Caco-2 (cell line): ENCODE measurements at regions not wholly inside any gene's neighbourhood (a gene's known extent, or its start where the extent isn't known, plus 50 kb on each side); places are given as distances from the start of the nearest gene placed in this dataset.
"Not testable (repeated sequence)": the region's sequence is repeated elsewhere in the genome, so short reads cannot be mapped to it uniquely, and the experiment has no call there.

ENCODE experiments used
- BruUV-seq: library from RNA; stranded (reverse); fragments of 400-500 nt; replicated peaks from 2 replicates; lab custom pipeline; 2021; lab: Mats Ljungman, UMichigan
- CTCF ChIA-PET: fragments of 300-600 bp; sonication (Branson Sonifier 250); formaldehyde crosslinking; loops from one replicate; lab custom pipeline; 2022; ENCODE audit warnings: antibody characterized with exemption; lab: Charles Lee
- POLR2A ChIA-PET: fragments of 300-600 bp; sonication (Branson Sonifier 250); formaldehyde crosslinking; loops from one replicate; lab custom pipeline; 2022; ENCODE audit warnings: antibody characterized with exemption; lab: Charles Lee
- DNase-seq, 2 experiments: peaks; one replicate each; pipeline versions ENCODE4 v3.0.0 to v3.0.0-alpha.2; 2020 to 2022
- H3K27me3 ChIP-seq: replicated peaks from 2 replicates; pipeline ENCODE4 v1.6.0; 2011; ENCODE audit warnings: low read length; ENCODE audit not compliant: control insufficient read depth, insufficient read depth
- H3K36me3 ChIP-seq: 2 replicates; pipeline ENCODE4 v1.5.1; 2011; ENCODE audit warnings: low read length; ENCODE audit not compliant: control insufficient read depth, insufficient read depth
- H3K4me1 ChIP-seq: fragments of 250-450 bp; sonication (Bioruptor Pico); 2 replicates; pipeline ENCODE4 v1.5.1; 2020; ENCODE audit warnings: mild to moderate bottlenecking
- H3K4me3 ChIP-seq: 2 replicates; pipeline ENCODE4 v1.5.1; 2011; ENCODE audit warnings: low read depth, mild to moderate bottlenecking, control low read depth, low read length
- H3K9me3 ChIP-seq: fragments of 250-450 bp; sonication (Bioruptor Pico); 2 replicates; pipeline ENCODE4 v1.5.1; 2020; ENCODE audit warnings: mild to moderate bottlenecking, moderate library complexity
- H3K27ac Mint-ChIP-seq: one replicate; pipeline ENCODE4 v1.8.0; 2022; ENCODE audit warnings: mixed read lengths; ENCODE audit not compliant: unreplicated experiment
- H3K27me3 Mint-ChIP-seq: one replicate; pipeline ENCODE4 v1.8.0; 2022; ENCODE audit warnings: mixed read lengths; ENCODE audit not compliant: insufficient read depth, unreplicated experiment
- H3K36me3 Mint-ChIP-seq: one replicate; pipeline ENCODE4 v1.8.0; 2022; ENCODE audit warnings: mild to moderate bottlenecking, mixed read lengths; ENCODE audit not compliant: insufficient read depth, unreplicated experiment
- H3K4me1 Mint-ChIP-seq: one replicate; pipeline ENCODE4 v1.8.0; 2022; ENCODE audit warnings: low read depth, mixed read lengths; ENCODE audit not compliant: unreplicated experiment
- H3K4me3 Mint-ChIP-seq: one replicate; pipeline ENCODE4 v1.8.0; 2022; ENCODE audit warnings: mild to moderate bottlenecking, moderate library complexity, mixed read lengths; ENCODE audit not compliant: unreplicated experiment
- H3K9me3 Mint-ChIP-seq: one replicate; pipeline ENCODE4 v1.8.0; 2022; ENCODE audit warnings: mixed read lengths; ENCODE audit not compliant: unreplicated experiment
- intact Hi-C: fragments of 100-400 bp; cut with micrococcal nuclease; formaldehyde crosslinking; loops from one replicate; pipeline ENCODE4 v1.10.0; 2022; ENCODE audit not compliant: unreplicated experiment
- TF ChIP-seq, protein P1 (sequence below), 2 experiments: fragments of 200-600 bp in 1 of 2; IDR thresholded peaks; 1 replicate in 1 of 2; 2 replicates in 1 of 2; pipeline versions ENCODE4 v1.5.1 to v1.8.0; 2011 to 2022; ENCODE audit warnings: antibody characterized with exemption in 1 of 2, control low read depth in 1 of 2, inconsistent platforms in 1 of 2, low read depth in 1 of 2, low read length in 1 of 2, mild to moderate bottlenecking in 1 of 2, moderate library complexity in 1 of 2; ENCODE audit not compliant: insufficient read depth in 1 of 2, severe bottlenecking in 1 of 2, unreplicated experiment in 1 of 2

DNA sequence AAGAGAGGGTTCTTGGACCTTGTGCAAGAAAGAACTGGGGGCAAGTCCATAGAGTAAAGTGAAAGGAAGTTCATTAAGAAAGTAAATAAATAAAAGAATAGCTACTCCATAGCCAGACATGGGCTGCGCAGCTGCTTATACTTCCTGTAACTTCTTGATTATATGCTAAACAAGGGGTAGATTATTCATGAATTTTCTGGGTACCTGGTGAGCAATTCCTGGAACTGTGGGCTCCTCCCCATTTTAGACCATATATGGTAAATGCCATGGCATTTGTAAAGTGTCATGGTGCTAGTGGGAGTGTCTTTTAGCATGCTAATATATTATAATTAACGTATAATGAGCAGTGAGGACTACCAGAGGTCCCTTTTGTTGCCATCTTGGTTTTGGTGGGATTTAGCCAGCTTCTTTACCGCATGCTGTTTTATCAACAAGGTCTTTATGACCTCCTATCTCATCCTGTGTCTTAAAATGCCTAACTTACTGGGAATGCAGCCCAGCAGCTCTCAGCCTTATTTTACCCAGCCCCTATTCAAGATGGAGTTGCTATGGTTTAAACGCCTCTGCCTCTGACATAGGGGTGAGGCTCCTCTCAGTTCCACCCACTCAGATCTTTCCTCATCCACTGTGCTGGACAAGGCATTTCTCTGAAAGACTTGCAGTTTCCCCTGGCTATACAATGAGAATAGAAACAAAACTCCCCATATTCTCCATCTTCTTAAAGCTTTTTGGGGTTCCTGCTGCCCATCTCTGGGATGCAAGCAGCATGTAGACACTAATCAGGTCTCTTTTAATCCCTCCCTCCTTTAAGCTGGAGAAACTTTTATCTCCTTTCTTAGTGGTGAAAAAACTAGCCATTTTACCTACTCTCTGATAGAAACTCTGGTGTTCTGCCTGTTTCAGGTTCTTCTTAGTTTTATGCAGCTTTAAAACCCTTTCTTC is 91.2 kb downstream of the ARRDC3 start:
- Histone ChIP-seq H3K27me3 (no peaks in the 10 kb centered on the region), H3K9me3 (no peaks in the 10 kb centered on the region), H3K36me3 (no peaks in the 10 kb centered on the region), H3K4me3 (no peak overlapping the region), H3K4me1 (0 out of 2 replicates have a peak, but pooled peaks cover 6% of the 10 kb centered on the region)
- H3K36me3 Mint-ChIP-seq = no peaks in the 10 kb centered on the region
- H3K4me1 Mint-ChIP-seq = no peaks in the 10 kb centered on the region
- no peak overlapping the region for H3K4me3 Mint-ChIP-seq
- ChIA-PET CTCF (no interaction called here), POLR2A (no interaction called here)
- intact Hi-C loops = no loop called here
- no peaks in the 10 kb centered on the region for H3K27me3 Mint-ChIP-seq
- no peak overlapping the region for H3K27ac Mint-ChIP-seq
- no TSS peak for BruUV-seq
- H3K9me3 Mint-ChIP-seq = no peaks in the 10 kb centered on the region
- TF ChIP-seq, protein P1, sequence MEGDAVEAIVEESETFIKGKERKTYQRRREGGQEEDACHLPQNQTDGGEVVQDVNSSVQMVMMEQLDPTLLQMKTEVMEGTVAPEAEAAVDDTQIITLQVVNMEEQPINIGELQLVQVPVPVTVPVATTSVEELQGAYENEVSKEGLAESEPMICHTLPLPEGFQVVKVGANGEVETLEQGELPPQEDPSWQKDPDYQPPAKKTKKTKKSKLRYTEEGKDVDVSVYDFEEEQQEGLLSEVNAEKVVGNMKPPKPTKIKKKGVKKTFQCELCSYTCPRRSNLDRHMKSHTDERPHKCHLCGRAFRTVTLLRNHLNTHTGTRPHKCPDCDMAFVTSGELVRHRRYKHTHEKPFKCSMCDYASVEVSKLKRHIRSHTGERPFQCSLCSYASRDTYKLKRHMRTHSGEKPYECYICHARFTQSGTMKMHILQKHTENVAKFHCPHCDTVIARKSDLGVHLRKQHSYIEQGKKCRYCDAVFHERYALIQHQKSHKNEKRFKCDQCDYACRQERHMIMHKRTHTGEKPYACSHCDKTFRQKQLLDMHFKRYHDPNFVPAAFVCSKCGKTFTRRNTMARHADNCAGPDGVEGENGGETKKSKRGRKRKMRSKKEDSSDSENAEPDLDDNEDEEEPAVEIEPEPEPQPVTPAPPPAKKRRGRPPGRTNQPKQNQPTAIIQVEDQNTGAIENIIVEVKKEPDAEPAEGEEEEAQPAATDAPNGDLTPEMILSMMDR (IDR thresholded peaks at IDR 0.05; ENCODE audit: insufficient read depth in 1 of 2, low read depth in 1 of 2, low read length in 1 of 2, severe bottlenecking in 1 of 2, unreplicated experiment in 1 of 2) = no peak
- no peak for DNase-seq

DNA sequence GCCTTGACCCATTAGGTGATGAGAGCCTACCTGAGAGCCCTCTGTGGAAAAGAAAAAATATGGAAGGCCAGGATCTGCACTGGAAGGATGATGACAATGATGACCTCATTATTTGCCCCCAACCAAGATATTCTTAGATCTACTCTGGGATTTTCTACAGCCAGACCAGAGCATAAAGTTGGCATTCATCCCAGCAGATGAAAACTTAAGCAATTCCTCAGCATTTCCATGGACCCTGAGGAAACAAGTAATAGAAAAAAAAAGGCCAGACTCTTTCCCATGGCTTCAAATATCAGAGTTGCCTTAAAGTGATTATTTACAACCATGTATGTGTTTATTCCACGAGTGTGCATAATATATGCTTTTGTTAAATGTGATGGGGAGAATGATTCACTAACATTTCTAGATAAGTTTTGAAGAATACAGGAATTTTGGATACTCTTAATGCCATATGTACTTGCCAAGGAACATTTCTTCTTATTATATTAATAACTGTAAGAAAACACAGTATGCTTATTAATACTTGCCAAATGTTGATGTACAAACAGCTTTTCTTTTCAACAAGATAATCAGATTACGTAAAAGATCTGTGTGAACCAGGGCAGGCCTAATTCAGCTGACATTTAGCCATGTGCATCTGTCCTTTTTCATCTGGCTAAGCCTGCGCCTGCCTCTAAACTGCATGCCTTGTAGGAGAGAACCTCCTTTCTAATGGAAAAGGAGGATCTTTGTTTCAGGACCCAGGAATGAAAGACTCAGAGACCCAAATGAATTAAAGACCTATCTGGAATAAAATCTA is 94.8 kb downstream of the ARRDC3 start:
- CTCF ChIA-PET = no interaction called here
- intact Hi-C loops = no loop called here
- Mint-ChIP-seq H3K4me3 (no peak overlapping the region), H3K36me3 (no peaks in the 10 kb centered on the region), H3K4me1 (no peaks in the 10 kb centered on the region), H3K27me3 (no peaks in the 10 kb centered on the region), H3K9me3 (peaks cover 14% of the 10 kb centered on the region), H3K27ac (no peak overlapping the region)
- TF ChIP-seq, protein P1 (IDR thresholded peaks at IDR 0.05; ENCODE audit: insufficient read depth in 1 of 2, low read depth in 1 of 2, low read length in 1 of 2, severe bottlenecking in 1 of 2, unreplicated experiment in 1 of 2) = no peak
- DNase-seq = no peak
- 0 out of 2 replicates have a peak, but pooled peaks cover 1% of the 10 kb centered on the region for H3K4me1 ChIP-seq
- no TSS peak for BruUV-seq
- no peaks in the 10 kb centered on the region for H3K36me3 ChIP-seq
- no peaks in the 10 kb centered on the region for H3K9me3 ChIP-seq
- H3K4me3 ChIP-seq = no peak overlapping the region
- POLR2A ChIA-PET = no interaction called here
- H3K27me3 ChIP-seq = no peaks in the 10 kb centered on the region

DNA sequence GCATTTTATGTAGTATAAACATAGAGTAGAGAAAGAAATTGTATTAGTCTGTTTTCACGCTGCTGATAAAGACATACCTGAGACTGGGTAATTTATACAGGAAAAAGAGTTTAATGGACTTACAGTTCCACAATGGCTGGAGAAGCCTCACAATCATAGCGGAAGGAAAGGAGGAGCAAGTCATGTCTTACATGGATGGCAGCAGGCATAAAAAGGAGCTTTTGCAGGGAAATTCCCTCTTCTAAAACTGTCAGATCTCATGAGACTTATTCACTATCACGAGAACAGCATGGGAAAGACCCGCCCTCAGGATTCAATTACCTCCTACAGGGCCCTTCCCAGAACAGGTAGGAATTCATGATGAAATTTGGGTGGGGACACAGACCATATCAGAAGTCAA is 98.1 kb downstream of the ARRDC3 start:
- H3K4me1 Mint-ChIP-seq, H3K4me1 ChIP-seq, H3K36me3 ChIP-seq, H3K4me3 Mint-ChIP-seq, POLR2A ChIA-PET, H3K27me3 Mint-ChIP-seq, H3K4me3 ChIP-seq, DNase-seq, H3K36me3 Mint-ChIP-seq, H3K27ac Mint-ChIP-seq, BruUV-seq, intact Hi-C loops, H3K27me3 ChIP-seq, H3K9me3 ChIP-seq: not testable (repeated sequence)
- CTCF ChIA-PET = interaction anchor here (0.6 kb wide), 1 partner anchor 811 kb away, joined by 5 read pairs; the partner anchor contains the start of genes MBLAC2 and POLR3G
- H3K9me3 Mint-ChIP-seq = peaks cover 14% of the 10 kb centered on the region
